ENCODE measurements at regions not wholly inside any gene's neighbourhood (a gene's known extent, or its start where the extent isn't known, plus 50 kb on each side); places are given as distances from the start of the nearest gene placed in this dataset.
A peak's percentile ranks its signal among the peaks of the same experiment; 100 is the strongest.

- no peak for DNase-seq
Observed at GRCh38 chr2:3138621-3139020, 239.0 kb downstream of the EIPR1 start.

GRCh38 chr2:3137651-3138300 is 239.8 kb downstream of the EIPR1 start:
- DNase-seq, result no peak

GRCh38 chr2:3135676-3136075 is 241.9 kb downstream of the EIPR1 start:
- no peak for DNase-seq

- no peak for DNase-seq
Observed at GRCh38 chr2:3134026-3134571, 243.5 kb downstream of the EIPR1 start.

GRCh38 chr2:3132966-3133365 is 244.7 kb downstream of the EIPR1 start:
- DNase-seq, result no peak

- DNase-seq, result no peak
Observed at GRCh38 chr2:3132466-3132865, 245.2 kb downstream of the EIPR1 start.

GRCh38 chr2:3131636-3132326 is 245.8 kb downstream of the EIPR1 start:
- DNase-seq, result no peak

- no peak for DNase-seq
Observed at GRCh38 chr2:3130889-3131635, 246.6 kb downstream of the EIPR1 start.

- DNase-seq, result no peak
Observed at GRCh38 chr2:3130444-3130843, 247.2 kb downstream of the EIPR1 start.

- no peak for DNase-seq
Observed at GRCh38 chr2:3129867-3130266, 247.8 kb downstream of the EIPR1 start.

GRCh38 chr2:3128786-3129185 is 248.8 kb downstream of the EIPR1 start:
- DNase-seq, result no peak

GRCh38 chr2:3127710-3128109 is 249.9 kb downstream of the EIPR1 start:
- DNase-seq, result no peak

- no peak for DNase-seq
Observed at GRCh38 chr2:3126911-3127621, 250.6 kb downstream of the EIPR1 start.

- peak; percentile 20 for DNase-seq
Observed at GRCh38 chr2:3126171-3126910, 251.3 kb downstream of the EIPR1 start.

- no peak for DNase-seq
Observed at GRCh38 chr2:3125761-3126130, 251.9 kb downstream of the EIPR1 start.

GRCh38 chr2:3125001-3125760 is 252.4 kb downstream of the EIPR1 start:
- no peak for DNase-seq

GRCh38 chr2:3122525-3122924 is 255.1 kb downstream of the EIPR1 start:
- DNase-seq, result no peak

- no peak for DNase-seq
Observed at GRCh38 chr2:3121601-3122000, 256.0 kb downstream of the EIPR1 start.

GRCh38 chr2:3117650-3118216 is 259.9 kb downstream of the EIPR1 start:
- DNase-seq, result no peak

- DNase-seq, result no peak
Observed at GRCh38 chr2:3116371-3116770, 261.2 kb downstream of the EIPR1 start.

Data from NCI-H226 (cell line).